ENCODE measurements at regions not wholly inside any gene's neighbourhood (a gene's known extent, or its start where the extent isn't known, plus 50 kb on each side); places are given as distances from the start of the nearest gene placed in this dataset.
"Not testable (repeated sequence)": the region's sequence is repeated elsewhere in the genome, so short reads cannot be mapped to it uniquely, and the experiment has no call there.

DNA sequence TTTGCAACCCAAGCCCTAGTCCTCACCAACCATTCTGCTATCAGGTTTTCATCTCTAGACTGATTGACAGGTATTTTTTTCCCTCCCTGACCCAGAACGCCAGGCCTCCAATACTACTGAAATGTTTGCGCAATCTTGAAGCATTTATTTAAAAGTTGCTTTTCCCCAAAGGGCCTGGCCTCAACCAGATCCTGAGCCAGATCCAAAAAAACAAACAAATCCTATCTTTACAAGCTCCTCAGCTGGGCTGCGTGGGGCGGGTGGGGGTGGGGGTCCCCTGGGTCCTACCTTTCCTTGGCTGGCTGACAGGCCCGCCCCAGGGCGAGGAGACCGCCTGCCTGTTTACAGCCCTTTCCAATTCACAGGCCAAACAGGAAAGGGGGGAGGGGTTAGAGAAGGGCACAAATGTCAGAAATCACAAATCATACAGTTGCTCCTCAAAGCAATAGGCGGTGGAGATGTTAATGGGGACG is 98.8 kb downstream of the FOXD2 start:
- DNase-seq, result no peak
- Histone ChIP-seq H3K27ac (ENCODE audit: low read depth, low read length) (no peak overlapping the region), H3K4me1 (ENCODE audit: insufficient read depth, low read length) (no peaks in the 10 kb centered on the region), H3K36me3 (ENCODE audit: insufficient read depth, low read length) (no peaks in the 10 kb centered on the region), H3K9me3 (ENCODE audit: control insufficient read depth in 1 of 2, low read length in 2 of 2) (no peaks in the 10 kb centered on the region), H3K27me3 (ENCODE audit: insufficient read depth, low read length) (peaks cover 18% of the 10 kb centered on the region), H3K4me3 (ENCODE audit: low read length in 2 of 2) (no peak overlapping the region)
- intact Hi-C loops (cut with micrococcal nuclease), result no loop called here
- H3K27me3 Mint-ChIP-seq, result peaks cover 32 to 42% of the 10 kb centered on the region in 2 donors
- no peaks in the 10 kb centered on the region for H3K36me3 Mint-ChIP-seq
- H3K4me3 Mint-ChIP-seq, result no peak overlapping the region
- H3K4me1 Mint-ChIP-seq, result peaks cover 3 to 9% (median 4%) of the 10 kb centered on the region in 4 donors
- H3K9me3 Mint-ChIP-seq, result peaks cover 0 to 5% (median 0%) of the 10 kb centered on the region in 8 donors
- no peak overlapping the region for H3K27ac Mint-ChIP-seq
- ChIA-PET CTCF (ENCODE audit: partially characterized antibody) (no interaction called here), POLR2A (ENCODE audit: partially characterized antibody) (no interaction called here)

- Mint-ChIP-seq H3K36me3 (no peaks in the 10 kb centered on the region), H3K4me3 (no peak overlapping the region), H3K4me1 (peaks cover 3 to 9% (median 4%) of the 10 kb centered on the region in 4 donors), H3K27ac (no peak overlapping the region), H3K9me3 (peaks cover 0 to 11% (median 0%) of the 10 kb centered on the region in 8 donors), H3K27me3 (peaks cover 30 to 41% of the 10 kb centered on the region in 2 donors)
- no peak overlapping the region for H3K27ac ChIP-seq (ENCODE audit: low read depth, low read length)
- intact Hi-C loops (cut with micrococcal nuclease), result no loop called here
- no peaks in the 10 kb centered on the region for H3K9me3 ChIP-seq (ENCODE audit: control insufficient read depth in 1 of 2, low read length in 2 of 2)
- H3K4me1 ChIP-seq (ENCODE audit: insufficient read depth, low read length), result no peaks in the 10 kb centered on the region
- ChIA-PET POLR2A (ENCODE audit: partially characterized antibody) (no interaction called here), CTCF (ENCODE audit: partially characterized antibody) (no interaction called here)
- H3K36me3 ChIP-seq (ENCODE audit: insufficient read depth, low read length), result no peaks in the 10 kb centered on the region
- no peak for DNase-seq
- no peak overlapping the region for H3K4me3 ChIP-seq (ENCODE audit: low read length in 2 of 2)
- H3K27me3 ChIP-seq (ENCODE audit: insufficient read depth, low read length), result peaks cover 18% of the 10 kb centered on the region
Observed at GRCh38 chr1:47537268-47537667, 99.4 kb downstream of the FOXD2 start.

- Histone ChIP-seq H3K4me3 (ENCODE audit: low read length in 2 of 2) (no peak overlapping the region), H3K27me3 (ENCODE audit: insufficient read depth, low read length) (peaks cover 18% of the 10 kb centered on the region), H3K36me3 (ENCODE audit: insufficient read depth, low read length) (no peaks in the 10 kb centered on the region), H3K27ac (ENCODE audit: low read depth, low read length) (no peak overlapping the region), H3K4me1 (ENCODE audit: insufficient read depth, low read length) (no peaks in the 10 kb centered on the region), H3K9me3 (ENCODE audit: control insufficient read depth in 1 of 2, low read length in 2 of 2) (no peaks in the 10 kb centered on the region)
- no peak for DNase-seq
- intact Hi-C loops (cut with micrococcal nuclease), result no loop called here
- CTCF ChIA-PET (ENCODE audit: partially characterized antibody), result interaction anchor here (1.1 kb wide), 1 partner anchor 13 kb away, joined by 3 read pairs; no protein-coding TSS in a partner anchor
- POLR2A ChIA-PET (ENCODE audit: partially characterized antibody), result no interaction called here
- Mint-ChIP-seq H3K36me3 (no peaks in the 10 kb centered on the region), H3K9me3 (peaks cover 0 to 11% (median 0%) of the 10 kb centered on the region in 8 donors), H3K27ac (no peak overlapping the region), H3K4me1 (peaks cover 3 to 5% (median 4%) of the 10 kb centered on the region in 4 donors), H3K4me3 (no peak overlapping the region), H3K27me3 (peaks cover 28 to 39% of the 10 kb centered on the region in 2 donors)
Observed at GRCh38 chr1:47537966-47538365, 100.1 kb downstream of the FOXD2 start.

DNA sequence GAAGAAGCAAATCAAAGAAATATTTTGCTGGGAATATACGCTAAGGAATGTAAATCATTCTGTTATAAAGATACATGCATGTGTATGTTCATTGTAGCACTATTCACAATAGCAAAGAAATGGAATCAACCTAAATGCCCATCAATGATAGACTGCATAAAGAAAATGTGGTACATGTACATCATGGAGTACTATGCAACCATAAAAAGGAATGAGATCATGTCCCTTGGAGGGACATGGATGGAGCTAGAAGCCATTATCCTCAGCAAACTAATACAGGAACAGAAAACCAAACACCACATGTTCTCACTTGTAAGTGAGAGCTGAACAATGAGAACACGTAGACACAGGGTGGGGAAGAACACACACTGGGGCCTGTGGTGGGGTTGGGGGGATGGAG is 100.7 kb downstream of the FOXD2 start:
- intact Hi-C loops (cut with micrococcal nuclease); H3K4me3 Mint-ChIP-seq; DNase-seq; H3K4me3 ChIP-seq (ENCODE audit: low read length in 2 of 2); H3K27ac ChIP-seq (ENCODE audit: low read depth, low read length); H3K9me3 ChIP-seq (ENCODE audit: control insufficient read depth in 1 of 2, low read length in 2 of 2); H3K4me1 ChIP-seq (ENCODE audit: insufficient read depth, low read length); H3K36me3 ChIP-seq (ENCODE audit: insufficient read depth, low read length); H3K36me3 Mint-ChIP-seq; H3K27ac Mint-ChIP-seq; H3K4me1 Mint-ChIP-seq; POLR2A ChIA-PET (ENCODE audit: partially characterized antibody): not testable (repeated sequence)
- peaks cover 0 to 11% (median under 1%) of the 10 kb centered on the region in 8 donors for H3K9me3 Mint-ChIP-seq
- CTCF ChIA-PET (ENCODE audit: partially characterized antibody), result interaction anchor here (1.1 kb wide), 1 partner anchor 14 kb away, joined by 3 read pairs; no protein-coding TSS in a partner anchor
- peaks cover 18% of the 10 kb centered on the region for H3K27me3 ChIP-seq (ENCODE audit: insufficient read depth, low read length)
- peaks cover 24 to 40% of the 10 kb centered on the region in 2 donors for H3K27me3 Mint-ChIP-seq

- H3K27me3 ChIP-seq (ENCODE audit: insufficient read depth, low read length), result not testable (repeated sequence)
Observed at GRCh38 chr1:47541705-47542104, 103.9 kb downstream of the FOXD2 start.

DNA sequence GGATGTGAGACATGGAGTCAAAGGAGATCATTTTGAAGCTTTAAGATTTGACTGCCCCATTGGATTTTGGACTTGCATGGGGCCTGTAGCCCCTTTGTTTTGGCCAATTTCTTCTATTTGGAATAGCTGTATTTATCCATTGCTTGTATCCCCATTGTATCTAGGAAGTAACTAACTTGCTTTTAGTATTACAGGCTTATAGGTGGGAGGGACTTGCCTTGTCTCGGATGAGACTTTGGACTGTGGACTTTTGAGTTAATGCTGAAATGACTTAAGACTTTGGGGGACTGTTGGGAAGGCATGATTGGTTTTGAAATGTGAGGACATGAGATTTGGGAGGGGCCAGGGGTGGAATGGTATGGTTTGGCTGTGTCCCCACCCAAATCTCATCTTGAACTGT is 105.2 kb downstream of the FOXD2 start:
- not testable (repeated sequence) for H3K4me1 Mint-ChIP-seq

More at GRCh38 chr1:47541705-47542104, 103.9 kb downstream of the FOXD2 start:
- H3K9me3 ChIP-seq (ENCODE audit: control insufficient read depth in 1 of 2, low read length in 2 of 2); H3K36me3 Mint-ChIP-seq; intact Hi-C loops (cut with micrococcal nuclease); H3K4me1 ChIP-seq (ENCODE audit: insufficient read depth, low read length); CTCF ChIA-PET (ENCODE audit: partially characterized antibody); POLR2A ChIA-PET (ENCODE audit: partially characterized antibody); H3K4me1 Mint-ChIP-seq; H3K36me3 ChIP-seq (ENCODE audit: insufficient read depth, low read length); H3K27ac ChIP-seq (ENCODE audit: low read depth, low read length); DNase-seq; H3K4me3 ChIP-seq (ENCODE audit: low read length in 2 of 2); H3K27ac Mint-ChIP-seq; H3K4me3 Mint-ChIP-seq: not testable (repeated sequence)
- Mint-ChIP-seq H3K9me3 (peaks cover 0 to 11% (median 2%) of the 10 kb centered on the region in 8 donors), H3K27me3 (peaks cover 11 to 27% of the 10 kb centered on the region in 2 donors)

DNA sequence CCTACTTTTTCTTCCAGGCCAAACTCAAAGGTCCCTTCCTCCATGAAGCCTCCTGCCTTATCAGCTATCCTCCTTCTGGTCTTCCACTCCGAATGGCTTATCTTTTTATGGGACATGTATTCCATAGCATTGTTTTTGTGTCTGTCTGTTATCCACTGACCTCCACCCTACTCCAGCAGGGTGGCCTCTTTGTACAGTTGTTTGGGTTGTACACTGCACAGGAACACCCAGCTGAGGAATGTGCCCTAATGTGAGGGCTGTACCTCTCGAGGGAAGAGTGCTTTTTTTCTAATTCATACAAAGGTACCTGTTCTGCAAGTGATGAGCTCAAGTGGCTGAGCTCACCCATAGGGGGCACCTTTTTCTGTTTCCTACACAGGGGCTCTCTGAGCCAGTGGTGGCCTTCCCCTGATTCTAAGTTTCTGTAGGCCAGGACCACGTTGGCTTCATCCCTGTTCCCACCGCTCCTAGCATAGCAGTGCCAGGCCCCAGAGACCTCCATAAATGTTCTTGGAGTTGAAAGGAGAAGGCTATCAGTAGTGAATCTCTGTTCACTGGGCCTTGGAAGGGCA is 108.2 kb downstream of the FOXD2 start:
- peaks cover 0 to 11% (median 2%) of the 10 kb centered on the region in 8 donors for H3K9me3 Mint-ChIP-seq
- POLR2A ChIA-PET (ENCODE audit: partially characterized antibody), result no interaction called here
- no peak for DNase-seq
- CTCF ChIA-PET (ENCODE audit: partially characterized antibody), result no interaction called here
- intact Hi-C loops (cut with micrococcal nuclease), result no loop called here
- Histone ChIP-seq H3K4me1 (ENCODE audit: insufficient read depth, low read length) (no peaks in the 10 kb centered on the region), H3K27me3 (ENCODE audit: insufficient read depth, low read length) (no peaks in the 10 kb centered on the region), H3K36me3 (ENCODE audit: insufficient read depth, low read length) (no peaks in the 10 kb centered on the region), H3K4me3 (ENCODE audit: low read length in 2 of 2) (no peak overlapping the region), H3K9me3 (ENCODE audit: control insufficient read depth in 1 of 2, low read length in 2 of 2) (no peaks in the 10 kb centered on the region), H3K27ac (ENCODE audit: low read depth, low read length) (no peak overlapping the region)
- H3K4me1 Mint-ChIP-seq, result no peaks in the 10 kb centered on the region
- H3K27me3 Mint-ChIP-seq, result peaks cover 12 to 25% of the 10 kb centered on the region in 2 donors
- no peak overlapping the region for H3K27ac Mint-ChIP-seq
- H3K4me3 Mint-ChIP-seq, result no peak overlapping the region
- H3K36me3 Mint-ChIP-seq, result no peaks in the 10 kb centered on the region

More for the DNA sequence above, 105.2 kb downstream of the FOXD2 start:
- H3K9me3 ChIP-seq (ENCODE audit: control insufficient read depth in 1 of 2, low read length in 2 of 2); H3K4me3 Mint-ChIP-seq; POLR2A ChIA-PET (ENCODE audit: partially characterized antibody); intact Hi-C loops (cut with micrococcal nuclease); H3K27ac ChIP-seq (ENCODE audit: low read depth, low read length); H3K27me3 ChIP-seq (ENCODE audit: insufficient read depth, low read length); H3K4me3 ChIP-seq (ENCODE audit: low read length in 2 of 2); CTCF ChIA-PET (ENCODE audit: partially characterized antibody); H3K27ac Mint-ChIP-seq; H3K36me3 Mint-ChIP-seq; DNase-seq; H3K4me1 ChIP-seq (ENCODE audit: insufficient read depth, low read length); H3K36me3 ChIP-seq (ENCODE audit: insufficient read depth, low read length): not testable (repeated sequence)
- H3K27me3 Mint-ChIP-seq, result peaks cover 11 to 31% of the 10 kb centered on the region in 2 donors
- peaks cover 0 to 11% (median 2%) of the 10 kb centered on the region in 8 donors for H3K9me3 Mint-ChIP-seq

All from CD4-positive, alpha-beta memory T cell (primary cell).